IMR-90 (cell line): ENCODE measurements at regions not wholly inside any gene's neighbourhood (a gene's known extent, or its start where the extent isn't known, plus 50 kb on each side); places are given as distances from the start of the nearest gene placed in this dataset.

Experiments used
- ATAC-seq: fragments of 200-7000 bp; cut with Tn5 transposase; 2 replicates; pipeline ENCODE4 v1.9.1; 2020; ENCODE audit warnings: low read depth, mild to moderate bottlenecking, moderate library complexity
- BruUV-seq: library from RNA; stranded (reverse); fragments of 400-500 nt; replicated peaks from 2 replicates; lab custom pipeline; 2021; lab: Mats Ljungman, UMichigan
- CTCF ChIA-PET: fragments of 300-600 bp; formaldehyde crosslinking; extraction: SDS; loops from one replicate; lab custom pipeline; 2021; ENCODE audit warnings: antibody characterized with exemption; lab: Yijun Ruan, JAX
- POLR2A ChIA-PET: fragments of 300-600 bp; sonication (Branson Sonifier 250); formaldehyde crosslinking; loops from one replicate; lab custom pipeline; 2022; ENCODE audit warnings: antibody characterized with exemption; ENCODE audit not compliant: unreplicated experiment; lab: Charles Lee
- DNase-seq: peaks from one replicate; pipeline ENCODE4 v3.0.0; 2013
- H2AFZ ChIP-seq: replicated peaks from 2 replicates; pipeline ENCODE3; 2013; ENCODE audit warnings: low read length, mild to moderate bottlenecking; ENCODE audit not compliant: poor library complexity
- H2AK5ac ChIP-seq: 2 replicates; pipeline ENCODE4 v1.6.1; 2013; ENCODE audit warnings: low read depth, low read length, inconsistent platforms
- H2AK9ac ChIP-seq: replicated peaks from 2 replicates; pipeline ENCODE3; 2013; ENCODE audit warnings: mild to moderate bottlenecking, low read depth, low read length, moderate library complexity; ENCODE audit not compliant: poor library complexity
- H2BK120ac ChIP-seq: 2 replicates; pipeline ENCODE4 v1.6.1; 2013; ENCODE audit warnings: low read depth, low read length, inconsistent platforms
- H2BK15ac ChIP-seq: 3 replicates; pipeline ENCODE4 v1.6.1; 2013; ENCODE audit warnings: low read depth, low read length, inconsistent platforms
- H2BK20ac ChIP-seq: 2 replicates; pipeline ENCODE4 v1.6.1; 2013; ENCODE audit warnings: low read depth, mild to moderate bottlenecking, inconsistent platforms, low read length, moderate library complexity
- H2BK5ac ChIP-seq: 2 replicates; pipeline ENCODE4 v1.6.1; 2013; ENCODE audit warnings: mild to moderate bottlenecking, low read depth, low read length, inconsistent platforms; ENCODE audit not compliant: poor library complexity, severe bottlenecking
- H3K14ac ChIP-seq: replicated peaks from 2 replicates; pipeline ENCODE4 v1.6.1; 2013; ENCODE audit warnings: low read depth, low read length, inconsistent platforms
- H3K18ac ChIP-seq: 2 replicates; pipeline ENCODE4 v1.6.1; 2013; ENCODE audit warnings: low read depth, low read length, control low read depth
- H3K23ac ChIP-seq: 2 replicates; pipeline ENCODE4 v1.6.1; 2013; ENCODE audit warnings: low read depth, low read length, inconsistent platforms
- H3K27ac ChIP-seq: 2 replicates; pipeline ENCODE4 v1.5.1; 2013; ENCODE audit warnings: mild to moderate bottlenecking, control low read depth, low read length; ENCODE audit not compliant: insufficient read depth
- H3K27me3 ChIP-seq: 2 replicates; pipeline ENCODE4 v1.6.1; 2013; ENCODE audit warnings: low read length; ENCODE audit not compliant: control insufficient read depth, insufficient read depth
- H3K36me3 ChIP-seq: 2 replicates; pipeline ENCODE4 v1.6.1; 2013; ENCODE audit warnings: low read length, mixed read lengths; ENCODE audit not compliant: control insufficient read depth, insufficient read depth
- H3K4ac ChIP-seq: 2 replicates; pipeline ENCODE4 v1.6.1; 2013; ENCODE audit warnings: low read depth, low read length, inconsistent platforms
- H3K4me1 ChIP-seq: 2 replicates; pipeline ENCODE4 v1.6.1; 2013; ENCODE audit warnings: low read length, mixed read lengths; ENCODE audit not compliant: control insufficient read depth, insufficient read depth
- H3K4me2 ChIP-seq: 2 replicates; pipeline ENCODE4 v1.6.1; 2013; ENCODE audit warnings: low read depth, mild to moderate bottlenecking, control low read depth, low read length, moderate library complexity
- H3K4me3 ChIP-seq: 2 replicates; pipeline ENCODE4 v1.5.1; 2013; ENCODE audit warnings: low read depth, mild to moderate bottlenecking, control low read depth, low read length, moderate library complexity; ENCODE audit not compliant: insufficient read depth
- H3K56ac ChIP-seq: 2 replicates; pipeline ENCODE4 v1.6.1; 2013; ENCODE audit warnings: low read length, inconsistent platforms; ENCODE audit not compliant: insufficient read depth; ENCODE audit errors: extremely low read depth
- H3K79me1 ChIP-seq, 2 experiments: 2 replicates each; pipeline ENCODE4 v1.6.1; 2013; ENCODE audit warnings: low read length in 2 of 2, inconsistent platforms in 1 of 2, low read depth in 1 of 2
- H3K9ac ChIP-seq: 2 replicates; pipeline ENCODE4 v1.6.1; 2013; ENCODE audit warnings: low read depth, low read length, control low read depth
- H3K9me1 ChIP-seq: 2 replicates; pipeline ENCODE4 v1.6.1; 2013; ENCODE audit warnings: low read length, inconsistent platforms; ENCODE audit not compliant: insufficient read depth
- H3K9me3 ChIP-seq: 2 replicates; pipeline ENCODE4 v1.6.1; 2013; ENCODE audit warnings: low read length; ENCODE audit not compliant: control insufficient read depth, insufficient read depth
- H4K20me1 ChIP-seq: 2 replicates; pipeline ENCODE4 v1.6.1; 2013; ENCODE audit warnings: low read length, inconsistent platforms; ENCODE audit not compliant: insufficient read depth
- H4K5ac ChIP-seq: 2 replicates; pipeline ENCODE4 v1.6.1; 2013; ENCODE audit warnings: mild to moderate bottlenecking, low read depth, low read length, control low read depth
- H4K8ac ChIP-seq, 2 experiments: 2 replicates each; pipeline ENCODE4 v1.6.1; 2013; ENCODE audit warnings: low read depth in 2 of 2, low read length in 2 of 2, control low read depth in 1 of 2, inconsistent platforms in 1 of 2
- H4K91ac ChIP-seq: 2 replicates; pipeline ENCODE4 v1.6.1; 2013; ENCODE audit warnings: low read depth, low read length, inconsistent platforms; ENCODE audit not compliant: insufficient read depth
- BHLHE40 ChIP-seq: fragments of 150-350 bp; IDR thresholded peaks from 2 replicates; pipeline ENCODE4 v1.6.1; 2016; ENCODE audit warnings: mild to moderate bottlenecking, low read depth, low read length
- CEBPB ChIP-seq: IDR thresholded peaks from 2 replicates; pipeline ENCODE4 v1.6.1; 2012; ENCODE audit warnings: low read depth, low read length, improper control_type of control experiment
- CHD1 ChIP-seq: IDR thresholded peaks from 2 replicates; pipeline ENCODE4 v1.6.1; 2012; ENCODE audit warnings: low read depth, low read length, improper control_type of control experiment
- FOS ChIP-seq: fragments of 150-350 bp; IDR thresholded peaks from 2 replicates; pipeline ENCODE4 v1.6.1; 2016; ENCODE audit warnings: low read depth, low read length
- MAFK ChIP-seq: IDR thresholded peaks from 2 replicates; pipeline ENCODE4 v1.6.1; 2012; ENCODE audit warnings: low read depth, low read length, improper control_type of control experiment
- MAZ ChIP-seq: IDR thresholded peaks from 2 replicates; pipeline ENCODE4 v1.6.1; 2012; ENCODE audit warnings: low read depth, mild to moderate bottlenecking, low read length, improper control_type of control experiment, moderate library complexity, borderline replicate concordance
- MXI1 ChIP-seq: IDR thresholded peaks from 2 replicates; pipeline ENCODE4 v1.6.1; 2012; ENCODE audit warnings: low read depth, mild to moderate bottlenecking, low read length, moderate library complexity, borderline replicate concordance
- NFE2L2 ChIP-seq: fragments of 150-350 bp; IDR thresholded peaks from 2 replicates; pipeline ENCODE4 v1.6.1; 2016; ENCODE audit warnings: low read depth, mild to moderate bottlenecking, low read length
- POLR2A ChIP-seq: IDR thresholded peaks from 2 replicates; pipeline ENCODE4 v1.6.1; 2012; ENCODE audit warnings: mild to moderate bottlenecking, low read depth, low read length
- RAD21 ChIP-seq: IDR thresholded peaks from 2 replicates; pipeline ENCODE4 v1.6.1; 2012; ENCODE audit warnings: low read length, improper control_type of control experiment
- RCOR1 ChIP-seq: IDR thresholded peaks from 2 replicates; pipeline ENCODE4 v1.6.1; 2012; ENCODE audit warnings: mild to moderate bottlenecking, low read length, improper control_type of control experiment; ENCODE audit not compliant: insufficient replicate concordance
- RFX5 ChIP-seq: IDR thresholded peaks from 2 replicates; pipeline ENCODE4 v1.8.0; 2012; ENCODE audit warnings: low read depth, mild to moderate bottlenecking, low read length, moderate library complexity
- SMC3 ChIP-seq: fragments of 150-350 bp; IDR thresholded peaks from 2 replicates; pipeline ENCODE4 v1.6.1; 2016; ENCODE audit warnings: low read depth, mild to moderate bottlenecking, antibody characterized with exemption, low read length, moderate library complexity
- dilution Hi-C: fragments of 300-500 bp; cut with HindIII; formaldehyde crosslinking; loops from one replicate; pipeline ENCODE4 v1.14.3; 2018; ENCODE audit warnings: low sequenced_read_pairs; ENCODE audit not compliant: unreplicated experiment
- in situ Hi-C: fragments of 300-500 bp; cut with MboI; formaldehyde crosslinking; loops from 3 replicates; pipeline ENCODE4 v1.14.3; 2019; ENCODE audit warnings: low sequenced_read_pairs, inconsistent platforms, mixed read lengths
- intact Hi-C: fragments of 100-400 bp; cut with micrococcal nuclease; formaldehyde crosslinking; loops from 2 replicates; pipeline ENCODE4 v1.10.0; 2022
- TF ChIP-seq, protein P1 (sequence below): fragments of 150-350 bp; IDR thresholded peaks from 2 replicates; pipeline ENCODE4 v1.6.1; 2016; ENCODE audit warnings: low read depth, mild to moderate bottlenecking, low read length, moderate library complexity, borderline replicate concordance
- TF ChIP-seq, protein P2 (sequence below): conservative IDR thresholded peaks from 2 replicates; pipeline ENCODE4 v1.5.1; 2012; ENCODE audit warnings: mild to moderate bottlenecking, low read depth, low read length, improper control_type of control experiment
- TF ChIP-seq, protein P3 (sequence below): fragments of 150-350 bp; IDR thresholded peaks from 2 replicates; pipeline ENCODE4 v1.6.1; 2017; ENCODE audit warnings: mild to moderate bottlenecking, antibody characterized with exemption, low read length, low read depth

DNA sequence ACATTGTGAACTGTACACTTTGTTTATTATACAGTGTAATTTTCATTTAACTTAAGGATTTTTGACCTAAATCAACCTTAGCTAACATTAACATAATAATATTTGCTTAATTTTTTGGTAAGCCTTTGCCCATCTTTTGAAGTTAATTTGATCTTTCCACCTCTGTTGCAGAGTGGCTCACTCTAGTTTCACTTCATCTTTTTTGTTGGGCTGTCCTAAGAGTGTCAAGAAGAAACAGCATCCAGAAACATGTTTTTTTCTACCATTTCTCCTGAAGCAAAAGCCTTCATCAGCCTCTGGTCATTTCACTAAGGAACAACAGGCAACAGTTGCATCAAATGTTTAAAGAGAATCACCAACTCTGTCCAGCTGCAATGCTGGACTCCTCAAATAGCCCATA, 824.7 kb downstream of the REEP3 start:
- Histone ChIP-seq H3K23ac (no peak overlapping the region), H2AK9ac (no peak overlapping the region), H4K5ac (no peak overlapping the region), H3K9me3 (no peaks in the 10 kb centered on the region), H3K9me1 (no peaks in the 10 kb centered on the region), H2AFZ (no peak overlapping the region), H3K9ac (no peak overlapping the region), H3K79me1 (no peaks in the 10 kb centered on the region), H3K27me3 (no peaks in the 10 kb centered on the region), H3K36me3 (no peaks in the 10 kb centered on the region), H3K27ac (no peak overlapping the region), H2BK120ac (no peak overlapping the region), H3K4ac (no peak overlapping the region), H3K4me3 (no peak overlapping the region), H4K91ac (no peak overlapping the region), H3K14ac (no peak overlapping the region), H4K8ac (no peak overlapping the region), H3K4me1 (no peaks in the 10 kb centered on the region), H3K4me2 (no peak overlapping the region), H3K18ac (no peak overlapping the region), H4K20me1 (no peaks in the 10 kb centered on the region), H3K56ac (no peak overlapping the region), H2BK5ac (no peak overlapping the region), H2AK5ac (no peak overlapping the region), H2BK20ac (no peak overlapping the region), H2BK15ac (no peak overlapping the region)
- dilution Hi-C loops, result no loop called here
- POLR2A ChIA-PET, result no interaction called here
- in situ Hi-C loops, result no loop called here
- no TSS peak for BruUV-seq
- CTCF ChIA-PET, result no interaction called here
- intact Hi-C loops, result no loop called here
- ATAC-seq (no peak), DNase-seq (no peak)
- TF ChIP-seq MAFK, result no peak
- TF ChIP-seq MXI1, result no peak
- TF ChIP-seq CHD1, result no peak
- TF ChIP-seq NFE2L2, result no peak
- no peak for TF ChIP-seq CEBPB
- no peak for TF ChIP-seq BHLHE40
- TF ChIP-seq POLR2A, result no peak
- TF ChIP-seq, protein P1, sequence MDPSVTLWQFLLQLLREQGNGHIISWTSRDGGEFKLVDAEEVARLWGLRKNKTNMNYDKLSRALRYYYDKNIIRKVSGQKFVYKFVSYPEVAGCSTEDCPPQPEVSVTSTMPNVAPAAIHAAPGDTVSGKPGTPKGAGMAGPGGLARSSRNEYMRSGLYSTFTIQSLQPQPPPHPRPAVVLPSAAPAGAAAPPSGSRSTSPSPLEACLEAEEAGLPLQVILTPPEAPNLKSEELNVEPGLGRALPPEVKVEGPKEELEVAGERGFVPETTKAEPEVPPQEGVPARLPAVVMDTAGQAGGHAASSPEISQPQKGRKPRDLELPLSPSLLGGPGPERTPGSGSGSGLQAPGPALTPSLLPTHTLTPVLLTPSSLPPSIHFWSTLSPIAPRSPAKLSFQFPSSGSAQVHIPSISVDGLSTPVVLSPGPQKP, result no peak
- no peak for TF ChIP-seq RFX5
- TF ChIP-seq, protein P2, sequence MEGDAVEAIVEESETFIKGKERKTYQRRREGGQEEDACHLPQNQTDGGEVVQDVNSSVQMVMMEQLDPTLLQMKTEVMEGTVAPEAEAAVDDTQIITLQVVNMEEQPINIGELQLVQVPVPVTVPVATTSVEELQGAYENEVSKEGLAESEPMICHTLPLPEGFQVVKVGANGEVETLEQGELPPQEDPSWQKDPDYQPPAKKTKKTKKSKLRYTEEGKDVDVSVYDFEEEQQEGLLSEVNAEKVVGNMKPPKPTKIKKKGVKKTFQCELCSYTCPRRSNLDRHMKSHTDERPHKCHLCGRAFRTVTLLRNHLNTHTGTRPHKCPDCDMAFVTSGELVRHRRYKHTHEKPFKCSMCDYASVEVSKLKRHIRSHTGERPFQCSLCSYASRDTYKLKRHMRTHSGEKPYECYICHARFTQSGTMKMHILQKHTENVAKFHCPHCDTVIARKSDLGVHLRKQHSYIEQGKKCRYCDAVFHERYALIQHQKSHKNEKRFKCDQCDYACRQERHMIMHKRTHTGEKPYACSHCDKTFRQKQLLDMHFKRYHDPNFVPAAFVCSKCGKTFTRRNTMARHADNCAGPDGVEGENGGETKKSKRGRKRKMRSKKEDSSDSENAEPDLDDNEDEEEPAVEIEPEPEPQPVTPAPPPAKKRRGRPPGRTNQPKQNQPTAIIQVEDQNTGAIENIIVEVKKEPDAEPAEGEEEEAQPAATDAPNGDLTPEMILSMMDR, result no peak
- no peak for TF ChIP-seq RAD21
- TF ChIP-seq RCOR1, result no peak
- TF ChIP-seq SMC3, result no peak
- no peak for TF ChIP-seq MAZ
- no peak for TF ChIP-seq FOS
- TF ChIP-seq, protein P3, sequence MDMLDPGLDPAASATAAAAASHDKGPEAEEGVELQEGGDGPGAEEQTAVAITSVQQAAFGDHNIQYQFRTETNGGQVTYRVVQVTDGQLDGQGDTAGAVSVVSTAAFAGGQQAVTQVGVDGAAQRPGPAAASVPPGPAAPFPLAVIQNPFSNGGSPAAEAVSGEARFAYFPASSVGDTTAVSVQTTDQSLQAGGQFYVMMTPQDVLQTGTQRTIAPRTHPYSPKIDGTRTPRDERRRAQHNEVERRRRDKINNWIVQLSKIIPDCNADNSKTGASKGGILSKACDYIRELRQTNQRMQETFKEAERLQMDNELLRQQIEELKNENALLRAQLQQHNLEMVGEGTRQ, result no peak
